IPS-18a (cell line): ENCODE measurements at regions not wholly inside any gene's neighbourhood (a gene's known extent, or its start where the extent isn't known, plus 50 kb on each side); places are given as distances from the start of the nearest gene placed in this dataset.
"Not testable (repeated sequence)": the region's sequence is repeated elsewhere in the genome, so short reads cannot be mapped to it uniquely, and the experiment has no call there.

Experiments
- H3K27ac ChIP-seq: one replicate; pipeline ENCODE4 v1.5.1; 2013; ENCODE audit warnings: low read length
- H3K27me3 ChIP-seq: one replicate; pipeline ENCODE4 v1.6.1; 2013; ENCODE audit warnings: mild to moderate bottlenecking, low read length; ENCODE audit not compliant: control insufficient read depth, insufficient read depth
- H3K36me3 ChIP-seq: one replicate; pipeline ENCODE4 v1.6.1; 2013; ENCODE audit warnings: low read depth, low read length; ENCODE audit not compliant: control insufficient read depth
- H3K4me1 ChIP-seq: one replicate; pipeline ENCODE4 v1.6.1; 2013; ENCODE audit warnings: low read depth, low read length; ENCODE audit not compliant: control insufficient read depth
- H3K4me3 ChIP-seq: one replicate; pipeline ENCODE4 v1.5.1; 2013; ENCODE audit warnings: low read length
- H3K9ac ChIP-seq: one replicate; pipeline ENCODE4 v1.6.1; 2013; ENCODE audit warnings: mild to moderate bottlenecking, low read length, moderate library complexity
- H3K9me3 ChIP-seq: one replicate; pipeline ENCODE4 v1.6.1; 2013; ENCODE audit warnings: low read depth, low read length; ENCODE audit not compliant: control insufficient read depth

- Histone ChIP-seq H3K4me3 (no peak overlapping the region), H3K9ac (no peak overlapping the region), H3K9me3 (no peaks in the 10 kb centered on the region), H3K27ac (no peak overlapping the region), H3K4me1 (peaks cover 4% of the 10 kb centered on the region), H3K36me3 (no peaks in the 10 kb centered on the region), H3K27me3 (no peaks in the 10 kb centered on the region)
Measured at GRCh38 chr10:2897619-2898508, 169.5 kb upstream of the PFKP start.

- H3K9me3 ChIP-seq, H3K4me1 ChIP-seq, H3K36me3 ChIP-seq, H3K27me3 ChIP-seq, H3K27ac ChIP-seq, H3K9ac ChIP-seq, H3K4me3 ChIP-seq: not testable (repeated sequence)
Measured at GRCh38 chr10:2896334-2896733, 171.0 kb upstream of the PFKP start.

- Histone ChIP-seq H3K4me3 (no peak overlapping the region), H3K9ac (no peak overlapping the region), H3K27me3 (no peaks in the 10 kb centered on the region), H3K4me1 (peaks cover 4% of the 10 kb centered on the region), H3K27ac (no peak overlapping the region), H3K9me3 (no peaks in the 10 kb centered on the region), H3K36me3 (no peaks in the 10 kb centered on the region)
Measured at GRCh38 chr10:2895594-2896196, 171.7 kb upstream of the PFKP start.

- H3K36me3 ChIP-seq = no peaks in the 10 kb centered on the region
- peaks cover 4% of the 10 kb centered on the region for H3K4me1 ChIP-seq
- no peak overlapping the region for H3K27ac ChIP-seq
- no peak overlapping the region for H3K9ac ChIP-seq
- no peak overlapping the region for H3K4me3 ChIP-seq
- no peaks in the 10 kb centered on the region for H3K27me3 ChIP-seq
- H3K9me3 ChIP-seq = no peaks in the 10 kb centered on the region
Measured at GRCh38 chr10:2893991-2894390, 173.4 kb upstream of the PFKP start.

- peaks cover 4% of the 10 kb centered on the region for H3K4me1 ChIP-seq
- no peak overlapping the region for H3K9ac ChIP-seq
- no peaks in the 10 kb centered on the region for H3K27me3 ChIP-seq
- no peaks in the 10 kb centered on the region for H3K9me3 ChIP-seq
- no peak overlapping the region for H3K27ac ChIP-seq
- H3K4me3 ChIP-seq = no peak overlapping the region
- no peaks in the 10 kb centered on the region for H3K36me3 ChIP-seq
Measured at GRCh38 chr10:2893158-2893845, 174.0 kb upstream of the PFKP start.

- no peaks in the 10 kb centered on the region for H3K27me3 ChIP-seq
- no peaks in the 10 kb centered on the region for H3K36me3 ChIP-seq
- no peaks in the 10 kb centered on the region for H3K9me3 ChIP-seq
- H3K4me3 ChIP-seq = no peak overlapping the region
- peaks cover 4% of the 10 kb centered on the region for H3K4me1 ChIP-seq
- H3K27ac ChIP-seq = no peak overlapping the region
- no peak overlapping the region for H3K9ac ChIP-seq
Measured at GRCh38 chr10:2891770-2892124, 175.6 kb upstream of the PFKP start.

GRCh38 chr10:2891073-2891769, 176.1 kb upstream of the PFKP start:
- Histone ChIP-seq H3K36me3 (no peaks in the 10 kb centered on the region), H3K4me3 (no peak overlapping the region), H3K4me1 (peaks cover 4% of the 10 kb centered on the region), H3K9me3 (no peaks in the 10 kb centered on the region), H3K27me3 (no peaks in the 10 kb centered on the region), H3K27ac (no peak overlapping the region), H3K9ac (no peak overlapping the region)

- Histone ChIP-seq H3K4me3 (no peak overlapping the region), H3K9ac (no peak overlapping the region), H3K4me1 (peaks cover 1% of the 10 kb centered on the region), H3K9me3 (no peaks in the 10 kb centered on the region), H3K36me3 (no peaks in the 10 kb centered on the region), H3K27me3 (no peaks in the 10 kb centered on the region), H3K27ac (no peak overlapping the region)
Measured at GRCh38 chr10:2890093-2890492, 177.3 kb upstream of the PFKP start.

GRCh38 chr10:2888403-2889004, 178.8 kb upstream of the PFKP start:
- Histone ChIP-seq H3K36me3 (no peaks in the 10 kb centered on the region), H3K4me3 (no peak overlapping the region), H3K27me3 (no peaks in the 10 kb centered on the region), H3K4me1 (no peaks in the 10 kb centered on the region), H3K9ac (no peak overlapping the region), H3K9me3 (no peaks in the 10 kb centered on the region), H3K27ac (no peak overlapping the region)

- H3K4me3 ChIP-seq = no peak overlapping the region
- no peaks in the 10 kb centered on the region for H3K9me3 ChIP-seq
- no peak overlapping the region for H3K27ac ChIP-seq
- H3K9ac ChIP-seq = no peak overlapping the region
- no peaks in the 10 kb centered on the region for H3K36me3 ChIP-seq
- no peaks in the 10 kb centered on the region for H3K4me1 ChIP-seq
- H3K27me3 ChIP-seq = no peaks in the 10 kb centered on the region
Measured at GRCh38 chr10:2887391-2888070, 179.8 kb upstream of the PFKP start.

- H3K9ac ChIP-seq = no peak overlapping the region
- H3K27ac ChIP-seq = no peak overlapping the region
- no peaks in the 10 kb centered on the region for H3K4me1 ChIP-seq
- H3K36me3 ChIP-seq = no peaks in the 10 kb centered on the region
- H3K27me3 ChIP-seq = no peaks in the 10 kb centered on the region
- no peak overlapping the region for H3K4me3 ChIP-seq
- no peaks in the 10 kb centered on the region for H3K9me3 ChIP-seq
Measured at GRCh38 chr10:2886662-2887061, 180.7 kb upstream of the PFKP start.
